Adrenal gland (tissue), 5 donors: ENCODE measurements at regions not wholly inside any gene's neighbourhood (a gene's known extent, or its start where the extent isn't known, plus 50 kb on each side); places are given as distances from the start of the nearest gene placed in this dataset.

Experiments
- CTCF ChIP-seq, 6 experiments: fragments of 450-650 bp in 4 of 6; fragments of 200-600 bp in 2 of 6; sonication (generic) in 1 of 6; IDR thresholded peaks; 1 replicate in 5 of 6; 2 replicates in 1 of 6; pipeline versions ENCODE4 v1.5.1 to v1.8.0; 2016 to 2021; ENCODE audit warnings: antibody characterized with exemption in 6 of 6, mild to moderate bottlenecking in 2 of 6, moderate library complexity in 1 of 6
- POLR2A ChIP-seq, 2 donors: fragments of 450-650 bp; IDR thresholded peaks; one replicate each; pipeline ENCODE4 v1.6.1; 2017; ENCODE audit warnings: antibody characterized with exemption in 2 of 2, mild to moderate bottlenecking in 2 of 2, moderate library complexity in 1 of 2
- donor health status: DM: no; HTN: no; CAD: no.

GRCh38 chr7:131964203-131964602 is 407.8 kb upstream of the PODXL start:
- no peak for TF ChIP-seq POLR2A (IDR thresholded peaks at IDR 0.05)
- no peak for TF ChIP-seq CTCF (IDR thresholded peaks at IDR 0.05)
